ENCODE measurements at regions not wholly inside any gene's neighbourhood (a gene's known extent, or its start where the extent isn't known, plus 50 kb on each side); places are given as distances from the start of the nearest gene placed in this dataset.

GRCh38 chr3:22106213-22106896, 355.3 kb upstream of the ZNF385D start:
- DNase-seq (ENCODE audit: low spot score), result no peak

GRCh38 chr3:22111226-22111625, 360.2 kb upstream of the ZNF385D start:
- DNase-seq (ENCODE audit: low spot score), result no peak

GRCh38 chr3:22113453-22113852, 362.4 kb upstream of the ZNF385D start:
- no peak for DNase-seq (ENCODE audit: low spot score)

GRCh38 chr3:22115581-22115980, 364.6 kb upstream of the ZNF385D start:
- DNase-seq (ENCODE audit: low spot score), result no peak

- no peak for DNase-seq (ENCODE audit: low spot score)
Measured at GRCh38 chr3:22117091-22117490, 366.1 kb upstream of the ZNF385D start.

GRCh38 chr3:22117751-22118346, 366.8 kb upstream of the ZNF385D start:
- DNase-seq (ENCODE audit: low spot score), result peak; percentile 64

- no peak for DNase-seq (ENCODE audit: low spot score)
Measured at GRCh38 chr3:22118542-22118941, 367.5 kb upstream of the ZNF385D start.

GRCh38 chr3:22121068-22121701, 370.2 kb upstream of the ZNF385D start:
- no peak for DNase-seq (ENCODE audit: low spot score)

GRCh38 chr3:22122567-22122966, 371.6 kb upstream of the ZNF385D start:
- no peak for DNase-seq (ENCODE audit: low spot score)

- no peak for DNase-seq (ENCODE audit: low spot score)
Measured at GRCh38 chr3:22129101-22129500, 378.1 kb upstream of the ZNF385D start.

- no peak for DNase-seq (ENCODE audit: low spot score)
Measured at GRCh38 chr3:22141769-22142168, 390.8 kb upstream of the ZNF385D start.

- no peak for DNase-seq (ENCODE audit: low spot score)
Measured at GRCh38 chr3:22147161-22147560, 396.2 kb upstream of the ZNF385D start.

GRCh38 chr3:22156868-22157267, 405.9 kb upstream of the ZNF385D start:
- no peak for DNase-seq (ENCODE audit: low spot score)

GRCh38 chr3:22157848-22158247, 406.8 kb upstream of the ZNF385D start:
- DNase-seq (ENCODE audit: low spot score), result no peak

GRCh38 chr3:22159004-22159695, 408.1 kb upstream of the ZNF385D start:
- DNase-seq (ENCODE audit: low spot score), result no peak

- DNase-seq (ENCODE audit: low spot score), result no peak
Measured at GRCh38 chr3:22161315-22161714, 410.3 kb upstream of the ZNF385D start.

GRCh38 chr3:22170370-22170769, 419.4 kb upstream of the ZNF385D start:
- no peak for DNase-seq (ENCODE audit: low spot score)

- DNase-seq (ENCODE audit: low spot score), result no peak
Measured at GRCh38 chr3:22172964-22173363, 422.0 kb upstream of the ZNF385D start.

- no peak for DNase-seq (ENCODE audit: low spot score)
Measured at GRCh38 chr3:22175947-22176346, 424.9 kb upstream of the ZNF385D start.

- DNase-seq (ENCODE audit: low spot score), result no peak
Measured at GRCh38 chr3:22176911-22177310, 425.9 kb upstream of the ZNF385D start.

GRCh38 chr3:22189616-22190015, 438.6 kb upstream of the ZNF385D start:
- DNase-seq (ENCODE audit: low spot score), result no peak

- no peak for DNase-seq (ENCODE audit: low spot score)
Measured at GRCh38 chr3:22199095-22199494, 448.1 kb upstream of the ZNF385D start.

GRCh38 chr3:22208844-22209243, 457.8 kb upstream of the ZNF385D start:
- DNase-seq (ENCODE audit: low spot score), result no peak

Data from SK-N-DZ (cell line).